GM21529 (cell line): ENCODE measurements at regions not wholly inside any gene's neighbourhood (a gene's known extent, or its start where the extent isn't known, plus 50 kb on each side); places are given as distances from the start of the nearest gene placed in this dataset.
"Not testable (repeated sequence)": the region's sequence is repeated elsewhere in the genome, so short reads cannot be mapped to it uniquely, and the experiment has no call there.

Source experiments
- ATAC-seq: cut with Tn5 transposase; IDR thresholded peaks from one replicate; pipeline ENCODE4 v1.9.1; 2021; ENCODE audit not compliant: unreplicated experiment

GRCh38 chr6:147651-148050 lies 144.6 kb upstream of the DUSP22 start:
- not testable (repeated sequence) for ATAC-seq

GRCh38 chr6:148051-148984 lies 144.0 kb upstream of the DUSP22 start:
- ATAC-seq: peak; percentile 92

DNA sequence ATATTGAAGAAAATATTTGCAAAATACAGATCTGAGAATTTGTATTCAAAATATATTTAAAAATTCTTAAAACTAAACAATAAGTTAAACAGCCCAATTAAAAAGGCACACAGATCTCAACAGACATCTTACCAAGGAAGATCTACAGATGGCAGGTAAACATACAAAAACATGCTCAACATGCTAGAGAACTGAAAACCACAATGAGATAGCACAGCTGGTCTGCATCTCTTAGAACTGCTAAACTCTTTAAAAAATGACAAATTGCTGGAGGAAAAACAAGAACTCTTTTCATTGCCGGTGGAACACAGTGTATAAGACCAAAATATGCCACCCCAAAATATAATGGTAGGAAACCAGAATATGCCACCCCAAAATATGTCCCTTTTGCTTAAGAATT lies 142.1 kb upstream of the DUSP22 start:
- ATAC-seq: not testable (repeated sequence)

DNA sequence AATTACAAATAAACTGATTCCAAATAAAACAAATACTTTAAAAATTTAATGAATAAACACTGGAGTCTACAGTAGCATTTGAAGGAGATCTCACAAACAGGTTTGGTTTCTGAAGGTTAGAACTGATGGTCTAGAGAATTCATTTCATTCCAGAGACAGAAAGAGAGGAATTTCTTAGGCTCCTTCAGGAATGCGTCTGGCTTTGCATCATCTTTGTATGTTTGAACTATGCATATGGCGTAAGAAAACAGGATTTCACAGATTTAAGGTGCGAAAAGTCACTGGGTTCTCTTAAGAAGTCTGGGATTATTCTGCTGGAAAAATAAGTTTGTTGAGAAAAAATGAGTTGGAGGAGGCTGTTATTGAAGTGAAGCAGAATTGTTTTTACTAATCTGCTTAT lies 139.9 kb upstream of the DUSP22 start:
- ATAC-seq: not testable (repeated sequence)

DNA sequence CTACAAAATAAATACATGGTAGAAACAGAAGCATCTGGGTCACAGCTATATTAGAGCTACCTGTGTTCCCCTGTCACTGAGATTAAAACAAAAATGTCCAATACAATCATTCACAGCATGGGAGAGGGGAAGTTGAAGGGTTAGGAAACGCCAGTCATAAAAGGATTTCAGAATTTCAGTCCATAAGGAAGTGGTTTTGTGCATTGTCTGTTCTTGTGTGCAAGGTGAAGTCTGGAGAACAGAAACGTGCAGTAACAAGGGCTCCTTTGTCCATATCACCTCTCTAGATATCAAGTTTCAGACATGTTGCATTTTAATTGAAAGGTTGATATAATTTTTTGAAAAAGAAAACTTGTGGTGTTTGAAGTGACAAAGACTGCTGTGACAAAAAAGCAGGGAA lies 139.3 kb upstream of the DUSP22 start:
- not testable (repeated sequence) for ATAC-seq

GRCh38 chr6:153867-154266 lies 138.4 kb upstream of the DUSP22 start:
- not testable (repeated sequence) for ATAC-seq

DNA sequence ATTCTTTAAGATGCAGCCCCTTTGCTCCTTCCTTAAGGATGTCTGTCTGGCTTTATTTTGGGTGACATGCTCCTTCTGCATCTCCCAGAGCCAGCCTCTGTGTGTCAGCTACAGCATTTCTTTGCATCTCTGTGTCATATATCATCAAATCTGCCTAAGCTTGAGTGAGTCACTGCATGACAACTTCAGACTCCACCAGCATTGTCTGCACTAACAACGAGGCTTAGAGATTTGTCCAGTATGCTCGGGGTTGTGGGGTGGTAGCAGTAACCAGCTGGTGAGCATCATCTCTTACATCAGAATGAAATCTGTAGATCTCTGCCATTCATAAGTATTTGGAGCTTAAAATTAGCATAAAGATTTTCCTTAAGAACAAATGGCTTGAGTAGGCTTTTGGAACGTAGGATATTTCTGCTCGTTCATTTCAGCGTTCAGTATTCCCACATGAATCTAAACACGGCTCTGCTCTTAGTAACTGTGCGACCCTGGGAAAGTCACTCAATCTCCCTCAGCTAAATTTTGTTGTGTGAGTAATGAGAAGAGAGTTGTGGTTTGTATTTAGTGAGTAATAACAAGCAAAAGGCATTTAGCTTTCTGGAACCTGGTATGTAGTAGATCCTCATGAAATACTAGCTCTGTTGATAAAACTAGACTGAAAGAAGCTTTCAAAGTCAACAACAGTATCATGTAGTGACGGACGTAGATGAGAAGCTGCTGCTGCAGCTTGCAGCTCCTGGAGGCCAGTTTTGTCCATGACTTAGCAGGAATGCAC lies 137.8 kb upstream of the DUSP22 start:
- ATAC-seq: not testable (repeated sequence)

DNA sequence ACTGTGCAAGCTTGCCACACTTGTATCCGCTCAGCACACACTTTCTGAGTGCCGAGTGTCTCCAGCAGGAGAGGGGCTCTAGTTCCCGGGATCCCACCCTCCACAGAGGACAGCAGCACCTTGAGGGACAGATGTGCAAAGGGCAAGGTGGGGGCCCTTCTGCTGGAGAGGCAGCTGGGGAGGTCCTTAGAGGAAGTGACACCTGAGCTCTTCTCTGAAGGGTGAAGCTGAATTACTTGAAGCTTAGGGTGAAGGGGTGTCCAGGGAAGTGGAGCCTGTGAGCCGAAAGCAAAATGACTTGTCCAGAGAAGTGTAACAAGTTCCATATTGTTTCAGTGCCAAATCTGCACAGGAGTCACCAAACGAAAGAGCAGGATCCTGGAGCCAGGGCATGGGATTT lies 136.3 kb upstream of the DUSP22 start:
- no peak for ATAC-seq

DNA sequence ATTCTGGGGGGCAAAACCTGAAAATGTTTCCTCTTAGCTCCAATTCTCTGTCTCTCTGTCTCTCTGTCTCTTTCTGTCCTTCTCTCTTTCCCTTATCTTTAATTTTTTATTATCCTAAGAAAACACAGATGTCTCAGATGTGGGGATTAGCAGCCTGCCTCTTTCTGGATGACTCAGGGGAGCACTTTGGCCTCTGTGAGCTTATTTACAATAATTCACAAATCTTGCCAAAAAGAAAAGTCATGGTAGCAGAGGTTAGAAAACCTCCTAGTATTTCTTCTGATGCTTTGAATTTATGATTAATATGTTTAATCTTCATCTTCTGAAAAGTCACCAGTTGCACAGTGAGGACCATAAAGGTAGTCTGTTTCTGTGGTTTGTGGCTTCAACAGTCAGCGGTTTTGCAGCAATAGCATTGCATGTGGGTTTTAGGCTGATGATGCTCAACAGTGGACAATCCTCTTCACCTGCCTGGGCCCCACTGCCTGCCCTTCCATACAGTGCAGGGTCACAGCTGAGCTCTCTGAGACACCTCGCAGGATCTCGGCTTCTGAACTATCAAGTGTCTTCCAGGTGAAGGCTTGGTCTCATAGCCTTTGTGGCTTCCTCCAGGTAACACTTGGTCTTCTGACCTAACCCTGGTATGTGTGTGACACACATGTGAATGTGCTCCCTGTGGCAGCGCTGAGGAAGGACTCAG lies 135.7 kb upstream of the DUSP22 start:
- not testable (repeated sequence) for ATAC-seq

DNA sequence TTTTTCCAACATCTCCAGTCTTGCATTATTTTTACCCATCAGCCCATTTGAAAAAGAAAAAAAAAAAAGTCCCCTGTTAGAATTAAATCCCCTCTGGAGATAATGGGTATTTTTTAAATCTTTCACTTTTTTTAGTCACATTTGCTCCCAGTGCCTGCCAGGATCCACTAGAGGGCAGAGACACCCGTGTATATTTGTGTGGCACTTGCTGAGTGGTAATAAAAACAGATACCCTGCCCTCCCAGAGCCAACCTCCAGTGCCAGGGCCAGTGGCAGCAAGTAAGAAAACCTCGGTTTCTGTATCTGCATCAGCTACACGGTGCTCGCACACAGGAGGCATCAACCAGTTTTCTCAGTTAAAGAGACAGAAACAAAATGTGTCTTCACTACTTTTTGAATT lies 135.1 kb upstream of the DUSP22 start:
- not testable (repeated sequence) for ATAC-seq

DNA sequence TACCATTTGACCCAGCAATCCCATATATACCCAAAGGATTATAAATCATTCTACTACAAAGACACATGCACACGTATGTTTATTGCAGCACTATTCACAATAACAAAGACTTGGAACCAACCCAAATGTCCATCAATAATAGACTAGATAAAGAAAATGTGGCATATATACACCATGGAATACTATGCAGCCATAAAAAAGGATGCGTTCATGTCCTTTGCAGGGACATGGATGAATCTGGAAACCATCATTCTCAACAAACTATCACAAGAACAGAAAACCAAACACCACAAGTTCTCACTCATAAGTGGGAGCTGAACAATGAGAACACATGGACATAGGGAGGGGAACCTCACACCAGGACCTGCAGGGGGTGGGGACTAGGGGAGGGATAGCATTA lies 130.6 kb upstream of the DUSP22 start:
- ATAC-seq: not testable (repeated sequence)

DNA sequence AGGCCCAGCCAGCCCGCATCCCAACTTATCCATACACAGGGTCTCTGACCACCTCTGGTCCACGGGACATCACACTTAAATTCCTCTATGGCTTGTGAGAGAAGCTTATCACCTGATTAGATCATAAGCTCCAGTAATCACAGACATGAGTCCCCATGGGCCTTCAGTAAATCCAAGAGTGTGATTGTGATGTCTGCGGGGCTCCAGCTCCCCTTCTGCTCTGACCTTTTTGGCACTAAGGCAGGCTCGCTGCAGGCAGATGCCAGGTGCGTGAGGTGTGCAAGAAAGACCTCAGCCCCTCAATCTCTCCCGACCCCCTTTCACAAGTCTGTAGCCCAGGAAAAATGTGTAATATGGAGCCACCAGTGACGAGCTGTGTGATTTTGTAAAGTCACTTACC lies 127.6 kb upstream of the DUSP22 start:
- ATAC-seq: no peak

- no peak for ATAC-seq
Measured at GRCh38 chr6:165263-165662, 127.0 kb upstream of the DUSP22 start.

DNA sequence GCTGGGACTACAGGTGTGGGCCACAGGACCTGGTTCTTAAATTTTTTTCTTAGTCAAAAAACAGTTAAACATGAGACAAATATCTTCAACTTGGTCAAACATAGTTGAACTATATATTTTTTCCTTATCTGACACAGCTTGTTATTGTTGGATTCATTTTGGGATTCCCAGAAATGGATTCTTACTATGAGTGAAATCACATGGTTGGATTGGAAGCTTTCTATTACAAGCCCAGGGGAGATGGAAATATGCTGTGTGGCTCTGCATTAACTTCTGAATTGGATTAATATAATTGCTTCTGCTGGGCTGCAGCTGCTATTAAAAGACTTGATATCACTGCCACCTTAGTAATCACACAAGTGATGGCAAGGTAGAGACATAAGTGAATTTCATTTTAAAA lies 126.4 kb upstream of the DUSP22 start:
- ATAC-seq: no peak

DNA sequence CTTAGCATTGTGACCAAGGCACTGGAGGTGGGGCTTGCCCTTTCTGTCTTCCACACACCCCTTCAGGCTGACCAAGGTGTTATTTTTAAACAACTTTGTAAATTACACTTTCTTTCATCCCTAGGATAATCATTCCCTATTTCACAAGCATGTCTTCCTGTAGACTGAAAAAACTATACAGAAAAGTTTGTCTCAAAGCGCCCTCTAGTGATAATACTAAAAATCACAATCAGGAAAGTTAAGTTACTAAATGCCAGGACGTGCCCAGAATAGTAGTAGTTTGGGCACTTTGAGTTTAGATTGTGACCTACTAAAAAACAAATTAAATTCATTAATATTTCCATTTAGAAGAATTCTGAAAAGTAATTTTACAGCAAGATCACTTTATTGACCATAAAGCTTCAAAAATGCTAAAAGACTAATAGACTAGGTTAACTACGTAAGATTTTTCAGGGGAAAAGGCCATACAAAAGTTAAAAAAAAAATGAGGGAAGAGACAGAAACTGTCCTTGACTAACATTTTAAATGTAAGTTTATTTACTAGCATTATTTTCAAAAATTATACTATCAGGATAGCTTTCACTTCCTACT lies 123.3 kb upstream of the DUSP22 start:
- ATAC-seq: no peak

DNA sequence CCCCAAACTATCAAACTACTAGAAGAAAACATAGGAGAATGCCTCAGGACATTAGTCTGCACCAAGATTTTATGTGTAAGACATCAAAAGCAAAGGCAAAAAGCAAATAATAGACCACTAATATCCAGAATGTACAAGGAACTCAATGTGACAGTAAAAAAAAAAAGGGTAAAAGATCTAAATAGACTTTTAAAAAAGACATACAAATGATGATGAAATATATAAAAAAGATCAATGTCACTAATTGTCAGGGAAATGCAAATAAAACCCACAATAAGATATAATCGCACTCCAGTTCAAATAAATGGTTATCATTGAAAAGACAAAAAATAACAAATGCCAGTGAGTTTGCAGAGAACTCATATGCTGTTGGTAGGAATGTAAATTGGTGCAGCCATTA lies 118.3 kb upstream of the DUSP22 start:
- no peak for ATAC-seq

- ATAC-seq: no peak
Measured at GRCh38 chr6:175680-176079, 116.6 kb upstream of the DUSP22 start.

DNA sequence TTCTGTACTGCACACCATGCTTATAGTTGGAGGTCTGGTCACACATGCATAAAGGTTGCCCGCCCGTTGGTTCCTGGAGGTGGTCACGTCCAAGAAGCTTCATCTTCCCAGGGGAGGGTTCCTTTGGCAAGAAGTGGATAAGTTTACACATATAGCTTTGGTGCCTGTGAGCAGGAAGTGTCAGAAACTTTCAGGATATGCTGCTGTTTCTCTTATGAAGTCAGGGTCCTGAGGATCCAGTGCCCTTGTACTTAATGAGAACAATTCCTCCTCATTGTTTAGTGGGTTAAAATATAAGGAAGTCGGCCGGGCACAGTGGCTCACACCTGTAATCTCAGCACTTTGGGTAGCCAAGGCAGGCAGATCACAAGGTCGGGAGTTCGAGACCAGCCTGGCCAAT lies 115.5 kb upstream of the DUSP22 start:
- no peak for ATAC-seq

DNA sequence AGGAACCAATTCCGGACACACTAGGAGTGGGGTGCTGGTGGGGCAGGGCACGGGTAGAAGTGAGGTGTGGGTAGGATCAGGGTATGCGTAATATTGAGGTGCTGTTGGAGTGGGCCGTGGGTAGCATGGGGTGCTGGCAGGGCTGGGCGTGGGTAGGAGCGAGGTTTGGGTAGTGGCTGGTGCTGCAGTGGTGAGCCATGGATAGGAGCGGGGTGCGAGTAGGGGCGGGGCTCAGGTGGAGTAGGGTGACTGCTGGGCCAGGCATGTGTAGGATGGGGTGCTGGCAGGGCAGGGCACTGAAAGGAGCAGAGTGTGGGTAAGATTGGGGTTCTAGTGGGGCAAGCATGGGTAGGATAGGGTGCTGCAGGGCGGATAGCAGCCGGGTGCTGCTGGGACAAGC lies 114.2 kb upstream of the DUSP22 start:
- no peak for ATAC-seq

GRCh38 chr6:178929-179328 lies 113.4 kb upstream of the DUSP22 start:
- ATAC-seq: not testable (repeated sequence)

DNA sequence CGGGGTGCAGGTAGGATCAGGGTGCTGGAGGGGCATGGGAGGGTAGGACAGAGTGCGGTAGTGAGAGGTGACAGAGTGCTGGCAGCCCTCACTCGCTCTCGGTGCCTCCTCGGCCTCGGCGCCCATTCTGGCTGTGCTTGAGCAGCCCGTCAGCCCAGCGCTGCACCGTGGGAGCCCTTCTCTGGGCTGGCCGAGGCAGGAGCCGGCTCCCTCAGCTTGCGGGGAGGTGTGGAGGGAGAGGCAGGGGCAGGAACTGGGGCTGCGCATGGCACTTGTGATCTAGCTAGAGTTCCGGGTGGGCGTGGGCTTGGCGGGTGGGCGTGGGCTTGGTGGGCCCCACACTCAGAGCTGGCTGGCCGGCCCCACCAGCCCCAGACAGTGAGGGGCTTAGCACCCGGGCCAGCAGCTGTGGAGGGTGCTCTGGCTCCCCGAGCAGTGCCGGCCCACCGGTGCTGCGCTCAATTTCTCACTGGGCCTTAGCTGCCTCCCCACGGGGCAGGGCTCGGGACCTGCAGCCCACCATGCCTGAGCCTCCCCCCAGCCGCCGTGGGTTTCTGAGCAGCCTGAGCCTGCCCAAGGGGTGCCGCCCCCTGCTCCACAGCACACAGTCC lies 112.8 kb upstream of the DUSP22 start:
- ATAC-seq: no peak
